Stimulated activated CD8-positive, alpha-beta memory T cell treated with anti-CD3 and anti-CD28 coated beads, Interleukin-12 subunit alpha, Interleukin-12 subunit beta, amount 100 ng/mL, for 24 hours (primary cell): ENCODE measurements at regions not wholly inside any gene's neighbourhood (a gene's known extent, or its start where the extent isn't known, plus 50 kb on each side); places are given as distances from the start of the nearest gene placed in this dataset.
"Not testable (repeated sequence)": the region's sequence is repeated elsewhere in the genome, so short reads cannot be mapped to it uniquely, and the experiment has no call there.

Experiments
- DNase-seq: peaks from one replicate; pipeline ENCODE4 v3.0.0-alpha.2; 2020; ENCODE audit errors: extremely low read depth

GRCh38 chr1:221256773-221257172 lies 377.5 kb downstream of the HLX start:
- no peak for DNase-seq

DNA sequence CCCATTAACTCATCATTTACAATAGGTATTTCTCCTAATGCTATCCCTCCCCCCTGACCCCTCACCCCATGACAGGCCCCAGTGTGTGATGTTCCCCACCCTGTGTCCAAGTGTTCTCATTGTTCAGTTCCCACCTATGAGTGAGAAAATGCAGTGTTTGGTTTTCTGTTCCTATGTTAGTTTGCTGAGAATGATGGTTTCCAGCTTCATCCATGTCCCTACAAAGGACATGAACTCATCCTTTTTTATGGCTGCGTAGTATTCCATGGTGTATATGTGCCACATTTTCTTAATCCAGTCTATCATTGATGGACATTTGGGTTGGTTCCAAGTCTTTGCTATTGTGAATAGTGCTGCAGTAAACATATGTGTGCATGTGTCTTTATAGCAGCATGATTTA lies 378.3 kb downstream of the HLX start:
- DNase-seq, result not testable (repeated sequence)

DNA sequence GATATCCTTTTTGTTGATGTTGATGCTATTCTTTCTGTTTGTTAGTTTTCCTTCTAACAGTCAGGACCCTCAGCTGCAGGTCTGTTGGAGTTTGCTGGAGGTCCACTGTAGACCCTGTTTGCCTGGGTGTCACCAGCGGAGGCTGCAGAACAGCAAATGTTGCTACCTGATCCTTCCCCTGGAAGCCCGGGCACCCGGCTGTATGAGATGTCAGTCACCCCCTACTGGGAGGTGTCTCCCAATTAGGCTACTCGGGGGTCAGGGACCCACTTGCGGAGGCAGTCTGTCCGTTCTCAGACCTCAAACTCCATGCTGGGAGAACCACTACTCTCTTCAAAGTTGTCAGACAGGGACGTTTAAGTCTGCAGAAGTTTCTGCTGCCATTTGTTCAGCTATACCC lies 383.4 kb downstream of the HLX start:
- not testable (repeated sequence) for DNase-seq

DNA sequence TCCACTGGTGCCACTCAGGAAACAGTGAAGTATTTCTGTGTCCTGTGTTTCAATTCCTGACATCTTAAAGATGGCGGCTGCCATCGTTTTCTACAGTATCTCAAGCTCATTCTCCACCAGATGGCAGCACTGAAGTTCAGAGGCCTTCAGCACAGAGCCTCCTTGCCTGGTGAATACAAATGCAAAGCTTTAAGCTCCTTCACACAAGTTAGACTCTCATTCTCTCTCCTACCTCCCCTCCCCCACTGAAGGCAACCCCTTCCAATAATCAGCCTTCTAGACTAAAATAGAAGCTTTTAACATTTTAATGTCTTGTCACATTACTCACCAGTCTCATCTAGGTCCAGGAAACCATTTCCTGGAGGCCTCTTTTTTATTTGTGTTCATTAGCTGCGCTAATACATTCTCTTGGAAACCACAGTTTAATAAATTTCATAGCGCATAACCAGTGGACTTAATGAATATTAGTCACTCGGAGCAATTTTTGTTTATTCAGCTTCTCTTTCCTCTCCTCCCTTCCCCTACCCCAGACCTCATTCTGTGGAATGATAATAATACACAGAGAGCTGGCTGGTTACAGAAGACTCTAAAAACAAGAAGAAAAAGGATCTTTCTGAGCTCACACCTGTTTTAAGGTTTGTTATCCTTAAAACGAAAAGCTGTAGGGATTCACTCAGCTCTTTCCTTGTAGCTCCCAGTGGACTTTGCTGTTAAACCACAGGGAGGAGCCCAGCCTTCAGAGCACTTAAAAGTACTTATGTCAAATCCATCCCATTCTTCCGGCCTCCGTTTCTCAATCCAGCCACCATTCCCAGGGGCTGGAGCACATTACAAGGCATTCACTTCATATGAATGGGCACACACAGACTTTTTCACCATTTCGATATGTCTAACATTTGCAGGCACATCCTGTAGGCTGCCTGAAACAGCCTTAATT lies 384.9 kb downstream of the HLX start:
- peak; percentile 1 for DNase-seq

GRCh38 chr1:221264848-221265247 lies 385.6 kb downstream of the HLX start:
- no peak for DNase-seq

- DNase-seq, result no peak
These were observed 389.1 kb downstream of the HLX start for GRCh38 chr1:221268295-221268694.

- DNase-seq, result no peak
These were observed 392.5 kb downstream of the HLX start for GRCh38 chr1:221271701-221272100.

- no peak for DNase-seq
These were observed 393.7 kb downstream of the HLX start for GRCh38 chr1:221272940-221273339.

DNA sequence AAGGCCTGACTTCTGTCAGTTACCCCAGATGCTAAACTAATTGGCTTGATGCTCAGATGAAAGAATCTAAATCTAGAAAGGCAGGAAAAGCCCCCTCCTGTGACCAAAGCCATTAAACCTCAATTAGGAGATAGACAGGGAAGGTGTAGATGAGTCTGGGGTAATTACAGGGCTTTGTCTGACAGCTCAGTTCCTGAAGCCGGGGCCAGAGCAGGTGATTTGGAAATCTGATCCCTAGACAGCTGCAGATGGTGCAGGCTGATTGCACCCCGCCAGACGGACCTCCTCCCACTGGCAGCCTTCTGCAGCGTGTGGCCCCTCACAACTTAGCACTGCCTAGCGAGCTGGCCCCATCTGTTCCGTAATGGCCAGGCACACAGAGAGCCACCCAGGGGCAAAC lies 395.1 kb downstream of the HLX start:
- DNase-seq, result no peak

DNA sequence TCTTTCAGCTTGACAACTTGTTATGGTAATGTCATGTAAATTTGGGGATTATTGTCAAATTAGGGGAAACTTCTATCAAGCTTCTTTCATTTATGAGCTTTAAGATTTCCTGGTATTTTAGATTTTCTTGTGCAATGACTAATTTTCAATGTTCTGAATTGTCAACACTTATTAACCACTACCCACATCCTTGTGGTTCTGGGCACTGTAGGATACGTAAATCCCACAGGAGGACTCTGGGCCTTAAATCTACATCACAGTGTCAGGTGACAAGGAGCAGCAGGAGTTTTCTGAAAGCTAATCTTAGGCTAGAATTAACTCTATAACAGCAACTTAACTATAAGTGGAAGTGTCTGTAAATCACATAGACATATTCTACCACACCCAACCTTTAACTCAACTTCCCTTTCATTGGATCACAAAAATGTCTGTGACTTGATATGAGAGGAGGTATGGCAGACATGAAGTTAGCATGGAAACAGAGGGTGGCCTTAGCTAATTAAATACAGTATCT lies 397.7 kb downstream of the HLX start:
- DNase-seq, result no peak

DNA sequence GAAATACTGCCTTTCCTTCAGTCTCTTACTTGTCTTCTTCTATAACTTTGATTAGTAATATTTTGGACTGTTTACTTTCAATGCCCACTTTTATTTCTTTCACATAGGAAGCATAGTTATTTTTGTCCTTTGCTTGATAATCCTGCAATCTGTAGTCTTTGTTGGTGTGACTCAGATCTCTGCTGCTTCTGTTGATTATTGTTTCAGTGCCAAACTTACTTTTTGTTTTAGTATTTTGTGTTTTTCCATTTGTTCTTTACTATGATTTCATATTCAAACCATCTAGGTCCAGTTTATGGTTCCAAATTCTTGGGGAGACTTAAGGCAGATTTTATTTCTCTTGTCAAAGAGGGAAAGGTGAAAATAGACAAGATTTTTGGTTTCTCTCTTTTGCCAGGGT lies 399.9 kb downstream of the HLX start:
- no peak for DNase-seq

DNA sequence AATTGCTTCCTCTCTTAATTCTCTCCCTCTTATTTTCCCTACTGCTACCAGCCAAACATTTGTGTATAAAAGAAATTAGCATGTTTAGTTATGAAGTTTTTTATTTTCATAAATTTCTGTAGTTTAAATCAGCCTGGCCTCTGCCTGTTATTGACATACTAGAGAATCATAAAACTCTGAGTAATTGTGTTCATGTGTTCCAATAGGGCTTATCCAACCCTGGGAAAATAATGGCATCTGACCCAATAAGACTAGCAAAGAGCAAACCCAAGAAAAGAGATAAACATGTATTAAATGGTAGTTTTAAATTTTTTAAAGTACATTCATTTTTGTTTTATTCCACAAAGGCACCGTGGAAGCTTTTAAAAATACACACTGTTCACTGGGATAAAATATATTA lies 404.3 kb downstream of the HLX start:
- no peak for DNase-seq

DNA sequence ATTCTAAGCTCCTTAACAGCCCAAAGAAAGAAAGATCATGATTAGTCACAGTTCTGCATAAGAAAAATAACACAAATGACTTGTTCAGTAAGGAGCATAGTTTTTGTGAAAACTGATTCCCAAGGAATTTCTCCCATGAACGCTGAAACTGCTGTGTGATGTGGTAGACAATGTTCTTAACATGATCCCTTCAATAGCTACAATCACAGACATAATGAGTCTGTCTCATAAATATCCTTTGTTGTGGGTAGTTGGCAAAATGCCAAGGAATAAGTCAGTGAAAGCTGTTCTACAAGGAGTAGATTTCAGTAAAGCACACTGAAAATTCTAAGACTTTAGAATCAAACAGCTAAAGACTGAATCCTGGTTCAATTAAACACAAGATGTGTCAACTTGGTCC lies 404.8 kb downstream of the HLX start:
- no peak for DNase-seq

- DNase-seq, result not testable (repeated sequence)
These were observed 405.7 kb downstream of the HLX start for GRCh38 chr1:221284991-221285390.

DNA sequence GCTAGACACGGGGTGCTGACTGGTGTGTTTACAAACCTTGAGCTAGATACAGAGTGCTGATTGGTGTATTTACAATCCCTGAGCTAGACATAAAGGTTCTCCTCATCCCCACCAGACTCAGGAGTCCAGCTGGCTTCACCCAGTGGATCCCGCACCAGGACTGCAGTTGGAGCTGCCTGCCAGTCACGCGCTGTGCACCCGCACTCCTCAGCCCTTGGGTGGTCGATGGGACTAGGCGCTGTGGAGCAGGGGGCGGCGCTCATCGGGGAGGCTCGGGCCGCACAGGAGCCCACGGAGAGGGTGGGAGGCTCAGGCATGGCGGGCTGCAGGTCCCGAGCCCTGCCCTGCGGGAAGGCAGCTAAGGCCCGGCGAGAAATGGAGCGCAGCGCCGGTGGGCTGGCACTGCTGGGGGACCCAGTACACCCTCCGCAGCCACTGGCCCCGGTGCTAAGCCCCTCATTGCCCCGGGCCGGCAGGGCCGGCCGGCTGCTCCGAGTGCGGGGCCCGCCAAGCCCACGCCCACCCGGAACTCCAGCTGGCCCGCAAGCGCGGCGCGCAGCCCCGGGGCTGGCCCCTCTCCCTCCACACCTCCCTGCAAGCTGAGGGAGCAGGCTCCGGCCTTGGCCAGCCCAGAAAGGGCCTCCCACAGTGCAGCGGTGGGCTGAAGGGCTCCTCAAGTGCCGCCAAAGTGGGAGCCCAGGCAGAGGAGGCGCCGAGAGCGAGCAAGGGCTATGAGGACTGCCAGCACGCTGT lies 406.4 kb downstream of the HLX start:
- DNase-seq, result not testable (repeated sequence)

DNA sequence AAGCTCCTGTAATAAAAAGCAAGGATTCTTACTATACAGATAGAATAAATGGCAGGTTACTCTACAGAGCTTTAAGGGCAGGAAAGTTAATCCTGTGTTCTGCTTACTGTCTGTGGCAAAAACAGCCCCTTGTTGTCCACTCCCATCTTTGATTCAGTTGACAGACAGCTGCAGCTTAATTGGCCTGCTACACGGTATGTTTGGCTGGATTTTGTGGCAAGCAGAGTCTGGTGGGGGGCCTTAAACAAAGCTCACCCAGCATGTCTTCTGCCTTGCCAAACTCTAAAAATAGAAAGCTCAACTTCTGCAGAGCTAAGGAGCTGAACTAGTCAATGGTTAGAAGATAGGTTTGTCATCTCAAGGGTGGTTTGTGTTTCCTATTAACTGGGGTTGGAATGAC lies 407.2 kb downstream of the HLX start:
- DNase-seq, result no peak

DNA sequence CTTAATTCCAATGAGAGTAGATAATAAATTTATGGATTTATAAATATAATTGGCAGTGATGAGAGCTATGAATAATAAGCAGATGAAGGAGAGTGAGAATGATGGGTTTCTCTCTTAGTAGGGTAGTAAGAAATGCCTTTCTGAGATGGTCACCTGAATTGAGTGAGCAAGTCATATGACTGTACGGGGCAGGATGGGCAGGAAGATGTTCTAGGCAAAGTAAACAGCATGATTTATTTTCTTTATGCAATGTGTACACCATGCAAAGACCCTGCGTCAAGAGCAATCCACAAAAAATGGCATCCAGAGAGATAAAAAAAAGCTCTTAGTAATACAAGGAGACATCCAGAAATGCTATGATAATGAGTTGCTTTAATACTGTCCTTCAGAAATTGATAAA lies 409.9 kb downstream of the HLX start:
- DNase-seq, result no peak

DNA sequence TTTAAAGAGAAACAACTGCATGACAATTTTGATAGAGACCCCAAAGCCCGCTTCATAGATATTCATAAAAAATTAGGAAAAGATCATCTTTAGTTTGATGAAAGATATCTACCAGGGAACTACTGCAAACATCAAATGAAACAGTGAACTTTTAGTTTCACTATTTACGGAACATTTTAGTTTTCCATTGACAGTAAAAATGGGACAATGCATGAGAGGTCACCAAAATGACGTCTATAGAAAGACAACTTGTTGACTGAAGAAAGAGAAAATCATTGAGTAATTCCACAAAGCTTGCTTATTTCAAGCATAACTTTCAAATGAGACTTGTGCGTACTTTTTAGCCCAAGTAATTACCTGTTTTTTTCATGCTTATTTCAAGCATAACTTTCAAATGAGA lies 411.4 kb downstream of the HLX start:
- DNase-seq, result no peak

GRCh38 chr1:221291113-221291512 lies 411.9 kb downstream of the HLX start:
- DNase-seq, result no peak

GRCh38 chr1:221292652-221293051 lies 413.4 kb downstream of the HLX start:
- DNase-seq, result no peak

- DNase-seq, result no peak
These were observed 415.0 kb downstream of the HLX start for GRCh38 chr1:221294242-221294641.

GRCh38 chr1:221302357-221302756 lies 423.1 kb downstream of the HLX start:
- no peak for DNase-seq

DNA sequence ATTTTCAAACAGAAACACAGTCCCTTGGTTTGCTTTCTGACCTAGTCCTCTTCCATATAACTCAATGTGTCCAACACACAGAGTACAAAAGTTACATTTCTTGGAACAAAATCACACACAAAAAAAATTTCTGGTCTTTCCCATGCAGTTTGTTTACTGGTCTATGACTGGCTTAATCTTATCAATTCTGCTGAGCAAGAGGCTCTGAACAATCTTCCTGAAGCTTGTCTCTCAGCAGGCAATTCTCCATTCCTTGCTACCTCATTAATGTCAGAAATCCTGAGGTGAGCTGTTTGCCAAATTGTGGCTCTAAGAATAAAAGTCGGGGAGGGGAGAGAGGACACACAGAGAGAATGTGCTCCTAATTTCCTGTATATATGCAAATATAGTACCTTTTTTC lies 423.6 kb downstream of the HLX start:
- DNase-seq, result no peak
